A673 (cell line): ENCODE measurements at regions not wholly inside any gene's neighbourhood (a gene's known extent, or its start where the extent isn't known, plus 50 kb on each side); places are given as distances from the start of the nearest gene placed in this dataset.
A peak's percentile ranks its signal among the peaks of the same experiment; 100 is the strongest.

ENCODE experiments used
- BruUV-seq: library from RNA; stranded (reverse); fragments of 400-500 nt; replicated peaks from 2 replicates; lab custom pipeline; 2021; lab: Mats Ljungman, UMichigan
- CTCF ChIA-PET: fragments of 300-600 bp; sonication (Branson Sonifier 250); formaldehyde crosslinking; loops from one replicate; lab custom pipeline; 2022; ENCODE audit warnings: antibody characterized with exemption; lab: Charles Lee
- POLR2A ChIA-PET: fragments of 300-600 bp; sonication (Branson Sonifier 250); formaldehyde crosslinking; loops from one replicate; lab custom pipeline; 2022; ENCODE audit warnings: antibody characterized with exemption; ENCODE audit not compliant: low non-redundant PET; lab: Charles Lee
- DNase-seq: peaks from one replicate; pipeline ENCODE4 v3.0.0-alpha.2; 2015; ENCODE audit warnings: low spot score
- H3K27ac ChIP-seq: fragments of 200-600 bp; sonication (generic); 2 replicates; pipeline ENCODE4 v1.5.1; 2016; ENCODE audit warnings: mixed run types, low read depth, mild to moderate bottlenecking, mixed read lengths, antibody characterized with exemption, low read length; ENCODE audit not compliant: poor library complexity, severe bottlenecking
- H3K27me3 ChIP-seq: fragments of 200-600 bp; sonication (generic); replicated peaks from 2 replicates; pipeline ENCODE4 v1.6.1; 2017; ENCODE audit warnings: mixed run types, low read depth, mild to moderate bottlenecking, mixed read lengths, antibody characterized with exemption, low read length; ENCODE audit not compliant: insufficient read depth, poor library complexity
- H3K36me3 ChIP-seq: fragments of 200-600 bp; sonication (generic); 2 replicates; pipeline ENCODE4 v1.6.1; 2016; ENCODE audit warnings: mixed run types, mild to moderate bottlenecking, mixed read lengths, antibody characterized with exemption, low read length; ENCODE audit not compliant: insufficient read depth, poor library complexity, severe bottlenecking
- H3K4me1 ChIP-seq: fragments of 200-600 bp; sonication (generic); 2 replicates; pipeline ENCODE4 v1.6.1; 2017; ENCODE audit warnings: mixed run types, mild to moderate bottlenecking, mixed read lengths, antibody characterized with exemption, low read length; ENCODE audit not compliant: insufficient read depth, poor library complexity, severe bottlenecking
- H3K4me3 ChIP-seq: fragments of 200-600 bp; sonication (generic); 2 replicates; pipeline ENCODE4 v1.5.1; 2016; ENCODE audit warnings: low read depth, mixed run types, mild to moderate bottlenecking, mixed read lengths, low read length; ENCODE audit not compliant: poor library complexity, severe bottlenecking
- H3K9me3 ChIP-seq: fragments of 200-600 bp; sonication (generic); 2 replicates; pipeline ENCODE4 v1.6.1; 2016; ENCODE audit warnings: mixed run types, low read depth, mild to moderate bottlenecking, mixed read lengths, antibody characterized with exemption, low read length; ENCODE audit not compliant: poor library complexity, severe bottlenecking
- CTCF ChIP-seq: fragments of 300-800, 200-600 bp; sonication (generic); conservative IDR thresholded peaks from 2 replicates; pipeline ENCODE4 v1.5.1; 2017; ENCODE audit warnings: low read depth, mild to moderate bottlenecking, antibody characterized with exemption, low read length, moderate library complexity, mixed read lengths
- EZH2 ChIP-seq: fragments of 200-600 bp; sonication (generic); IDR thresholded peaks from 2 replicates; pipeline ENCODE4 v1.6.1; 2017; ENCODE audit warnings: borderline replicate concordance, low read depth, mild to moderate bottlenecking, mixed read lengths, antibody characterized with exemption, low read length; ENCODE audit not compliant: poor library complexity, severe bottlenecking
- intact Hi-C: fragments of 100-400 bp; cut with micrococcal nuclease; formaldehyde crosslinking; loops from one replicate; pipeline ENCODE4 v1.10.0; 2022; ENCODE audit not compliant: unreplicated experiment

GRCh38 chr7:18212758-18213157 is 185.1 kb upstream of the PRPS1L1 start:
- ChIA-PET POLR2A (no interaction called here), CTCF (no interaction called here)
- DNase-seq, result peak; percentile 4
- no peaks in the 10 kb centered on the region for H3K9me3 ChIP-seq
- no peaks in the 10 kb centered on the region for H3K36me3 ChIP-seq
- BruUV-seq, result no TSS peak
- H3K27ac ChIP-seq, result no peak overlapping the region
- H3K4me3 ChIP-seq, result no peak overlapping the region
- intact Hi-C loops, result no loop called here
- H3K4me1 ChIP-seq, result no peaks in the 10 kb centered on the region
- TF ChIP-seq EZH2 (no peak), CTCF (no peak)
- H3K27me3 ChIP-seq, result no peaks in the 10 kb centered on the region

GRCh38 chr7:18213652-18214051 is 186.0 kb upstream of the PRPS1L1 start:
- H3K36me3 ChIP-seq, result no peaks in the 10 kb centered on the region
- no peak overlapping the region for H3K27ac ChIP-seq
- H3K4me3 ChIP-seq, result no peak overlapping the region
- BruUV-seq, result no TSS peak
- H3K4me1 ChIP-seq, result no peaks in the 10 kb centered on the region
- no peaks in the 10 kb centered on the region for H3K9me3 ChIP-seq
- TF ChIP-seq CTCF (no peak), EZH2 (no peak)
- intact Hi-C loops, result no loop called here
- no peak for DNase-seq
- H3K27me3 ChIP-seq, result no peaks in the 10 kb centered on the region
- CTCF ChIA-PET, result no interaction called here
- POLR2A ChIA-PET, result no interaction called here

GRCh38 chr7:18216270-18216669 is 188.6 kb upstream of the PRPS1L1 start:
- Histone ChIP-seq H3K4me3 (no peak overlapping the region), H3K36me3 (no peaks in the 10 kb centered on the region), H3K27me3 (no peaks in the 10 kb centered on the region), H3K4me1 (no peaks in the 10 kb centered on the region), H3K9me3 (no peaks in the 10 kb centered on the region), H3K27ac (no peak overlapping the region)
- no TSS peak for BruUV-seq
- no peak for DNase-seq
- TF ChIP-seq CTCF (no peak), EZH2 (no peak)
- intact Hi-C loops, result loop anchor here (5.0 kb wide), 1 partner anchor 131 kb away; no protein-coding TSS in a partner anchor
- ChIA-PET CTCF (no interaction called here), POLR2A (no interaction called here)
